GM23338 (cell line): ENCODE measurements at regions not wholly inside any gene's neighbourhood (a gene's known extent, or its start where the extent isn't known, plus 50 kb on each side); places are given as distances from the start of the nearest gene placed in this dataset.

Source experiments
- ATAC-seq: fragments of 200-7000 bp; cut with Tn5 transposase; 3 replicates; pipeline ENCODE4 v1.9.1; 2020
- DNase-seq: peaks from one replicate; pipeline ENCODE4 v3.0.0-alpha.2; 2015; ENCODE audit warnings: low spot score
- H2AFZ ChIP-seq: fragments of 200-600 bp; sonication (generic); 2 replicates; pipeline ENCODE4 v1.8.0; 2016; ENCODE audit warnings: antibody characterized with exemption, mild to moderate bottlenecking, moderate library complexity
- H3F3A ChIP-seq: fragments of 200-600 bp; sonication (generic); replicated peaks from 2 replicates; pipeline ENCODE4 v1.8.0; 2017; ENCODE audit warnings: antibody characterized with exemption, mixed run types, low read depth
- H3K27ac ChIP-seq: fragments of 200-600 bp; sonication (generic); 2 replicates; pipeline ENCODE4 v1.6.1; 2016; ENCODE audit warnings: low read depth
- H3K27me3 ChIP-seq: fragments of 200-600 bp; sonication (generic); 2 replicates; pipeline ENCODE4 v1.8.0; 2016; ENCODE audit warnings: mild to moderate bottlenecking, mixed run types, moderate library complexity; ENCODE audit not compliant: insufficient read depth
- H3K36me3 ChIP-seq: fragments of 200-600 bp; sonication (generic); 2 replicates; pipeline ENCODE4 v1.8.0; 2016; ENCODE audit warnings: mild to moderate bottlenecking; ENCODE audit not compliant: insufficient read depth
- H3K4me1 ChIP-seq: fragments of 200-600 bp; sonication (generic); 2 replicates; pipeline ENCODE4 v1.8.0; 2016; ENCODE audit warnings: mild to moderate bottlenecking, moderate library complexity; ENCODE audit not compliant: insufficient read depth
- H3K4me2 ChIP-seq: fragments of 200-600 bp; sonication (generic); 2 replicates; pipeline ENCODE4 v1.7.1; 2017; ENCODE audit warnings: mixed run types
- H3K4me3 ChIP-seq: fragments of 200-600 bp; sonication (generic); 2 replicates; pipeline ENCODE4 v1.6.1; 2016; ENCODE audit warnings: mixed run types
- H3K79me2 ChIP-seq: fragments of 200-600 bp; sonication (generic); replicated peaks from 2 replicates; pipeline ENCODE4 v1.8.0; 2017; ENCODE audit warnings: mild to moderate bottlenecking; ENCODE audit not compliant: insufficient read depth
- H3K9me2 ChIP-seq: fragments of 200-600 bp; sonication (generic); 2 replicates; pipeline ENCODE4 v1.8.0; 2017; ENCODE audit not compliant: insufficient read depth
- H4K20me1 ChIP-seq: fragments of 200-600 bp; sonication (generic); replicated peaks from 2 replicates; pipeline ENCODE4 v1.8.0; 2017; ENCODE audit warnings: mild to moderate bottlenecking; ENCODE audit not compliant: insufficient read depth
- H3K27ac Mint-ChIP-seq: 2 replicates; pipeline ENCODE4 v1.8.0; 2020; ENCODE audit warnings: inconsistent platforms, mild to moderate bottlenecking, moderate library complexity, mixed read lengths
- H3K27me3 Mint-ChIP-seq: 3 replicates; pipeline ENCODE4 v1.8.0; 2022; ENCODE audit warnings: low read depth, mild to moderate bottlenecking, moderate library complexity, mixed read lengths, inconsistent platforms; ENCODE audit not compliant: insufficient read depth, poor library complexity
- H3K36me3 Mint-ChIP-seq: 3 replicates; pipeline ENCODE4 v1.8.0; 2021; ENCODE audit warnings: low read depth, mild to moderate bottlenecking, inconsistent platforms, moderate library complexity, mixed read lengths
- H3K4me1 Mint-ChIP-seq: 3 replicates; pipeline ENCODE4 v1.8.0; 2020; ENCODE audit warnings: mild to moderate bottlenecking, inconsistent platforms, mixed read lengths
- H3K4me3 Mint-ChIP-seq: 3 replicates; pipeline ENCODE4 v1.8.0; 2021; ENCODE audit warnings: moderate library complexity, mild to moderate bottlenecking, inconsistent platforms, mixed read lengths
- H3K9me3 Mint-ChIP-seq: 3 replicates; pipeline ENCODE4 v1.8.0; 2020; ENCODE audit warnings: moderate library complexity, mild to moderate bottlenecking, inconsistent platforms, mixed read lengths
- CREB1 ChIP-seq: fragments of 250-450 bp; sonication (Bioruptor Pico); IDR thresholded peaks from 2 replicates; pipeline ENCODE4 v1.5.0; 2020; ENCODE audit warnings: low read depth, mild to moderate bottlenecking, moderate library complexity
- EZH2 ChIP-seq: fragments of 200-600 bp; sonication (generic); IDR thresholded peaks from one replicate; pipeline ENCODE4 v1.8.0; 2017; ENCODE audit warnings: antibody characterized with exemption, mild to moderate bottlenecking, low read depth; ENCODE audit not compliant: unreplicated experiment
- EZH2phosphoT487 ChIP-seq: fragments of 200-600 bp; sonication (generic); IDR thresholded peaks from one replicate; pipeline ENCODE4 v1.8.1; 2018; ENCODE audit warnings: antibody characterized with exemption; ENCODE audit not compliant: unreplicated experiment
- JUNB ChIP-seq: IDR thresholded peaks from one replicate; pipeline ENCODE4 v1.6.1; 2016; ENCODE audit warnings: antibody characterized with exemption; ENCODE audit not compliant: unreplicated experiment
- NANOG ChIP-seq: IDR thresholded peaks from 2 replicates; pipeline ENCODE4 v1.6.1; 2016; ENCODE audit warnings: antibody characterized with exemption, borderline replicate concordance
- POLR2AphosphoS5 ChIP-seq: IDR thresholded peaks from 2 replicates; pipeline ENCODE4 v1.6.1; 2016; ENCODE audit warnings: antibody characterized with exemption, low read depth
- STAT1 ChIP-seq: IDR thresholded peaks from one replicate; pipeline ENCODE4 v1.6.1; 2016; ENCODE audit warnings: antibody characterized with exemption; ENCODE audit not compliant: unreplicated experiment
- ZNF114 ChIP-seq: fragments of 250-450 bp; sonication (Bioruptor Pico); IDR thresholded peaks from 2 replicates; pipeline ENCODE4 v1.5.0; 2020; ENCODE audit warnings: mild to moderate bottlenecking, moderate library complexity
- ZNF331 ChIP-seq: fragments of 250-450 bp; sonication (Bioruptor Pico); IDR thresholded peaks from 2 replicates; pipeline ENCODE4 v1.5.0; 2020; ENCODE audit warnings: low read depth, mild to moderate bottlenecking, moderate library complexity
- TF ChIP-seq, protein P1 (sequence below): fragments of 250-450 bp; sonication (Bioruptor Pico); IDR thresholded peaks from 2 replicates; pipeline ENCODE4 v1.5.0; 2020; ENCODE audit warnings: mild to moderate bottlenecking, moderate library complexity
- TF ChIP-seq, protein P2 (sequence below), 2 experiments: fragments of 200-600 bp in 1 of 2; sonication (generic) in 1 of 2; conservative IDR thresholded peaks; 2 replicates each; pipeline versions ENCODE4 v1.5.1 to v1.6.1; 2016 to 2017; ENCODE audit warnings: antibody characterized with exemption in 2 of 2, low read depth in 2 of 2, mild to moderate bottlenecking in 2 of 2, moderate library complexity in 1 of 2
- TF ChIP-seq, protein P3 (sequence below): IDR thresholded peaks from 2 replicates; pipeline ENCODE4 v1.6.1; 2016; ENCODE audit warnings: antibody characterized with exemption
- TF ChIP-seq, protein P4 (sequence below): IDR thresholded peaks from one replicate; pipeline ENCODE4 v1.6.1; 2018; ENCODE audit warnings: antibody characterized with exemption; ENCODE audit not compliant: unreplicated experiment

DNA sequence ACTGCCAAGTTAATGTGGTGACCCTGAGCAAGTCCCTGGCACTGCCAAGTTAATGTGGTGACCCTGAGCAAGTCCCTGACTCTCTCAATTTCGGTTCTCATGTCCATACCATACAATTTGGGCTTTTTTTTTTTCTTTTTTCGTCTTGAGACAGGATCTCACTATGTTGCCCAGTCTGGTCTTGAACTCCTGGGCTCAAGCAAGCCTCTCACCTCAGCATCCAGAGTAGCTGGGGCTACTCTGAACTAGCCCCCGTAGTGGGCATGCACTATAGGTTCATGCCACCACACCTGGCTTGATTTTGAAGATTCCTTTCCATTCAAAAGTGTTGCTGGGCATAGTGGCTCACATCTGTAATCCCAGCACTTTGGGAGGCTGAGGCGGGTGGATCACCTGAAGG is 100.0 kb upstream of the FOXP4 start (continued):
- TF ChIP-seq, protein P1, sequence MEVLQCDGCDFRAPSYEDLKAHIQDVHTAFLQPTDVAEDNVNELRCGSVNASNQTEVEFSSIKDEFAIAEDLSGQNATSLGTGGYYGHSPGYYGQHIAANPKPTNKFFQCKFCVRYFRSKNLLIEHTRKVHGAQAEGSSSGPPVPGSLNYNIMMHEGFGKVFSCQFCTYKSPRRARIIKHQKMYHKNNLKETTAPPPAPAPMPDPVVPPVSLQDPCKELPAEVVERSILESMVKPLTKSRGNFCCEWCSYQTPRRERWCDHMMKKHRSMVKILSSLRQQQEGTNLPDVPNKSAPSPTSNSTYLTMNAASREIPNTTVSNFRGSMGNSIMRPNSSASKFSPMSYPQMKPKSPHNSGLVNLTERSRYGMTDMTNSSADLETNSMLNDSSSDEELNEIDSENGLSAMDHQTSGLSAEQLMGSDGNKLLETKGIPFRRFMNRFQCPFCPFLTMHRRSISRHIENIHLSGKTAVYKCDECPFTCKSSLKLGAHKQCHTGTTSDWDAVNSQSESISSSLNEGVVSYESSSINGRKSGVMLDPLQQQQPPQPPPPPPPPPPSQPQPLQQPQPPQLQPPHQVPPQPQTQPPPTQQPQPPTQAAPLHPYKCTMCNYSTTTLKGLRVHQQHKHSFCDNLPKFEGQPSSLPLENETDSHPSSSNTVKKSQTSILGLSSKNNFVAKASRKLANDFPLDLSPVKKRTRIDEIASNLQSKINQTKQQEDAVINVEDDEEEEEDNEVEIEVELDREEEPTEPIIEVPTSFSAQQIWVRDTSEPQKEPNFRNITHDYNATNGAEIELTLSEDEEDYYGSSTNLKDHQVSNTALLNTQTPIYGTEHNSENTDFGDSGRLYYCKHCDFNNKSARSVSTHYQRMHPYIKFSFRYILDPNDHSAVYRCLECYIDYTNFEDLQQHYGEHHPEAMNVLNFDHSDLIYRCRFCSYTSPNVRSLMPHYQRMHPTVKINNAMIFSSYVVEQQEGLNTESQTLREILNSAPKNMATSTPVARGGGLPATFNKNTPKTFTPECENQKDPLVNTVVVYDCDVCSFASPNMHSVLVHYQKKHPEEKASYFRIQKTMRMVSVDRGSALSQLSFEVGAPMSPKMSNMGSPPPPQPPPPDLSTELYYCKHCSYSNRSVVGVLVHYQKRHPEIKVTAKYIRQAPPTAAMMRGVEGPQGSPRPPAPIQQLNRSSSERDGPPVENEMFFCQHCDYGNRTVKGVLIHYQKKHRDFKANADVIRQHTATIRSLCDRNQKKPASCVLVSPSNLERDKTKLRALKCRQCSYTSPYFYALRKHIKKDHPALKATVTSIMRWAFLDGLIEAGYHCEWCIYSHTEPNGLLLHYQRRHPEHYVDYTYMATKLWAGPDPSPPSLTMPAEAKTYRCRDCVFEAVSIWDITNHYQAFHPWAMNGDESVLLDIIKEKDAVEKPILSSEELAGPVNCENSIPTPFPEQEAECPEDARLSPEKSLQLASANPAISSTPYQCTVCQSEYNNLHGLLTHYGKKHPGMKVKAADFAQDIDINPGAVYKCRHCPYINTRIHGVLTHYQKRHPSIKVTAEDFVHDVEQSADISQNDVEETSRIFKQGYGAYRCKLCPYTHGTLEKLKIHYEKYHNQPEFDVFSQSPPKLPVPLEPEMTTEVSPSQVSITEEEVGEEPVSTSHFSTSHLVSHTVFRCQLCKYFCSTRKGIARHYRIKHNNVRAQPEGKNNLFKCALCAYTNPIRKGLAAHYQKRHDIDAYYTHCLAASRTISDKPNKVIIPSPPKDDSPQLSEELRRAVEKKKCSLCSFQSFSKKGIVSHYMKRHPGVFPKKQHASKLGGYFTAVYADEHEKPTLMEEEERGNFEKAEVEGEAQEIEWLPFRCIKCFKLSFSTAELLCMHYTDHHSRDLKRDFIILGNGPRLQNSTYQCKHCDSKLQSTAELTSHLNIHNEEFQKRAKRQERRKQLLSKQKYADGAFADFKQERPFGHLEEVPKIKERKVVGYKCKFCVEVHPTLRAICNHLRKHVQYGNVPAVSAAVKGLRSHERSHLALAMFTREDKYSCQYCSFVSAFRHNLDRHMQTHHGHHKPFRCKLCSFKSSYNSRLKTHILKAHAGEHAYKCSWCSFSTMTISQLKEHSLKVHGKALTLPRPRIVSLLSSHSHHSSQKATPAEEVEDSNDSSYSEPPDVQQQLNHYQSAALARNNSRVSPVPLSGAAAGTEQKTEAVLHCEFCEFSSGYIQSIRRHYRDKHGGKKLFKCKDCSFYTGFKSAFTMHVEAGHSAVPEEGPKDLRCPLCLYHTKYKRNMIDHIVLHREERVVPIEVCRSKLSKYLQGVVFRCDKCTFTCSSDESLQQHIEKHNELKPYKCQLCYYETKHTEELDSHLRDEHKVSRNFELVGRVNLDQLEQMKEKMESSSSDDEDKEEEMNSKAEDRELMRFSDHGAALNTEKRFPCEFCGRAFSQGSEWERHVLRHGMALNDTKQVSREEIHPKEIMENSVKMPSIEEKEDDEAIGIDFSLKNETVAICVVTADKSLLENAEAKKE: no peak
- no peak for TF ChIP-seq EZH2

DNA sequence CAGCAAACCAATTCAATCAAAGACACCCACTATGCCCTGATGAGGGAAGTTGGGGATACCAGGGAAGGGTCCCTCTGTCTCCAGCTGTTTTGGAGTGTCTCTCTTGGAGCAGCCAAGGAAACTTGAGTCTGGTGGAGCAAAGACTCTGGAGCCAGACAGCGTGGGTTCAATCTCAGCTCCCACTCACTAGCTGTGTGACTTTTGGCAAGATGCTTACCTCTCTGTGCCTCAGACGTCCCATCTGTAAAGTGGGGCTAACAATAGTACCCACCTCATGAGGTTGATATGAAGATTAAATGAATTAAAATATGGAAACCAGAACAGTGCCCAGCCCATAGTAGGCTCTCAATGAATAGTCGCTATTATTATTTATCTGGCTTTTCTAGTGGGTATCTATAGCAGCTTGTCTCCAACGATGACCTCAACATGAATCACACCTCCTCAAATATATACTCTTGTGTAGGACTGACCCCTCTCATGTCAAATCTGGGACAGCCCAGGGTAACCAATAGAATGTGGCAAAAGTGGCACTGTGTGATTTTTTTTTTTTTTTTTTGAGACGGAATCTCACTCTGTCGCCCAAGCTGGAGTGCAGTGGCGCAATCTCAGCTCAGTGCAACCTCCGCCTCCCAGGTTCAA is 99.2 kb upstream of the FOXP4 start:
- peaks cover 36% of the 10 kb centered on the region for H3K27me3 ChIP-seq
- Mint-ChIP-seq H3K9me3 (no peaks in the 10 kb centered on the region; the same call in 2 of the 3 replicates), H3K4me1 (peaks cover 38% of the 10 kb centered on the region), H3K27ac (no peak overlapping the region), H3K36me3 (no peaks in the 10 kb centered on the region; the same call in 2 of the 3 replicates), H3K4me3 (no peak overlapping the region), H3K27me3 (peaks cover 42% of the 10 kb centered on the region)
- ATAC-seq (no peak), DNase-seq (no peak)
- no peak overlapping the region for H2AFZ ChIP-seq
- H4K20me1 ChIP-seq: no peaks in the 10 kb centered on the region
- H3K27ac ChIP-seq: no peak overlapping the region
- peaks cover 3% of the 10 kb centered on the region; the same call in 1 of the 2 replicates for H3F3A ChIP-seq
- H3K4me3 ChIP-seq: no peak overlapping the region
- no peaks in the 10 kb centered on the region for H3K79me2 ChIP-seq
- H3K4me1 ChIP-seq: peaks cover 24% of the 10 kb centered on the region
- H3K36me3 ChIP-seq: no peaks in the 10 kb centered on the region
- H3K9me2 ChIP-seq: no peaks in the 10 kb centered on the region
- no peak overlapping the region for H3K4me2 ChIP-seq
- TF ChIP-seq, protein P2, sequence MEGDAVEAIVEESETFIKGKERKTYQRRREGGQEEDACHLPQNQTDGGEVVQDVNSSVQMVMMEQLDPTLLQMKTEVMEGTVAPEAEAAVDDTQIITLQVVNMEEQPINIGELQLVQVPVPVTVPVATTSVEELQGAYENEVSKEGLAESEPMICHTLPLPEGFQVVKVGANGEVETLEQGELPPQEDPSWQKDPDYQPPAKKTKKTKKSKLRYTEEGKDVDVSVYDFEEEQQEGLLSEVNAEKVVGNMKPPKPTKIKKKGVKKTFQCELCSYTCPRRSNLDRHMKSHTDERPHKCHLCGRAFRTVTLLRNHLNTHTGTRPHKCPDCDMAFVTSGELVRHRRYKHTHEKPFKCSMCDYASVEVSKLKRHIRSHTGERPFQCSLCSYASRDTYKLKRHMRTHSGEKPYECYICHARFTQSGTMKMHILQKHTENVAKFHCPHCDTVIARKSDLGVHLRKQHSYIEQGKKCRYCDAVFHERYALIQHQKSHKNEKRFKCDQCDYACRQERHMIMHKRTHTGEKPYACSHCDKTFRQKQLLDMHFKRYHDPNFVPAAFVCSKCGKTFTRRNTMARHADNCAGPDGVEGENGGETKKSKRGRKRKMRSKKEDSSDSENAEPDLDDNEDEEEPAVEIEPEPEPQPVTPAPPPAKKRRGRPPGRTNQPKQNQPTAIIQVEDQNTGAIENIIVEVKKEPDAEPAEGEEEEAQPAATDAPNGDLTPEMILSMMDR (conservative IDR thresholded peaks at IDR 0.05; ENCODE audit: low read depth in 2 of 2): no peak
- no peak for TF ChIP-seq EZH2phosphoT487
- TF ChIP-seq ZNF114 (CRISPR knock-in tag): no peak
- TF ChIP-seq STAT1: no peak
- TF ChIP-seq JUNB: no peak
- no peak for TF ChIP-seq CREB1 (CRISPR knock-in tag)
- no peak for TF ChIP-seq POLR2AphosphoS5
- no peak for TF ChIP-seq ZNF331 (CRISPR knock-in tag)
- TF ChIP-seq NANOG: no peak
- TF ChIP-seq, protein P3, sequence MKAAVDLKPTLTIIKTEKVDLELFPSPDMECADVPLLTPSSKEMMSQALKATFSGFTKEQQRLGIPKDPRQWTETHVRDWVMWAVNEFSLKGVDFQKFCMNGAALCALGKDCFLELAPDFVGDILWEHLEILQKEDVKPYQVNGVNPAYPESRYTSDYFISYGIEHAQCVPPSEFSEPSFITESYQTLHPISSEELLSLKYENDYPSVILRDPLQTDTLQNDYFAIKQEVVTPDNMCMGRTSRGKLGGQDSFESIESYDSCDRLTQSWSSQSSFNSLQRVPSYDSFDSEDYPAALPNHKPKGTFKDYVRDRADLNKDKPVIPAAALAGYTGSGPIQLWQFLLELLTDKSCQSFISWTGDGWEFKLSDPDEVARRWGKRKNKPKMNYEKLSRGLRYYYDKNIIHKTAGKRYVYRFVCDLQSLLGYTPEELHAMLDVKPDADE: no peak
- TF ChIP-seq, protein P4, sequence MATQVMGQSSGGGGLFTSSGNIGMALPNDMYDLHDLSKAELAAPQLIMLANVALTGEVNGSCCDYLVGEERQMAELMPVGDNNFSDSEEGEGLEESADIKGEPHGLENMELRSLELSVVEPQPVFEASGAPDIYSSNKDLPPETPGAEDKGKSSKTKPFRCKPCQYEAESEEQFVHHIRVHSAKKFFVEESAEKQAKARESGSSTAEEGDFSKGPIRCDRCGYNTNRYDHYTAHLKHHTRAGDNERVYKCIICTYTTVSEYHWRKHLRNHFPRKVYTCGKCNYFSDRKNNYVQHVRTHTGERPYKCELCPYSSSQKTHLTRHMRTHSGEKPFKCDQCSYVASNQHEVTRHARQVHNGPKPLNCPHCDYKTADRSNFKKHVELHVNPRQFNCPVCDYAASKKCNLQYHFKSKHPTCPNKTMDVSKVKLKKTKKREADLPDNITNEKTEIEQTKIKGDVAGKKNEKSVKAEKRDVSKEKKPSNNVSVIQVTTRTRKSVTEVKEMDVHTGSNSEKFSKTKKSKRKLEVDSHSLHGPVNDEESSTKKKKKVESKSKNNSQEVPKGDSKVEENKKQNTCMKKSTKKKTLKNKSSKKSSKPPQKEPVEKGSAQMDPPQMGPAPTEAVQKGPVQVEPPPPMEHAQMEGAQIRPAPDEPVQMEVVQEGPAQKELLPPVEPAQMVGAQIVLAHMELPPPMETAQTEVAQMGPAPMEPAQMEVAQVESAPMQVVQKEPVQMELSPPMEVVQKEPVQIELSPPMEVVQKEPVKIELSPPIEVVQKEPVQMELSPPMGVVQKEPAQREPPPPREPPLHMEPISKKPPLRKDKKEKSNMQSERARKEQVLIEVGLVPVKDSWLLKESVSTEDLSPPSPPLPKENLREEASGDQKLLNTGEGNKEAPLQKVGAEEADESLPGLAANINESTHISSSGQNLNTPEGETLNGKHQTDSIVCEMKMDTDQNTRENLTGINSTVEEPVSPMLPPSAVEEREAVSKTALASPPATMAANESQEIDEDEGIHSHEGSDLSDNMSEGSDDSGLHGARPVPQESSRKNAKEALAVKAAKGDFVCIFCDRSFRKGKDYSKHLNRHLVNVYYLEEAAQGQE: no peak
- no peak for TF ChIP-seq EZH2
